ENCODE measurements at regions not wholly inside any gene's neighbourhood (a gene's known extent, or its start where the extent isn't known, plus 50 kb on each side); places are given as distances from the start of the nearest gene placed in this dataset.

DNA sequence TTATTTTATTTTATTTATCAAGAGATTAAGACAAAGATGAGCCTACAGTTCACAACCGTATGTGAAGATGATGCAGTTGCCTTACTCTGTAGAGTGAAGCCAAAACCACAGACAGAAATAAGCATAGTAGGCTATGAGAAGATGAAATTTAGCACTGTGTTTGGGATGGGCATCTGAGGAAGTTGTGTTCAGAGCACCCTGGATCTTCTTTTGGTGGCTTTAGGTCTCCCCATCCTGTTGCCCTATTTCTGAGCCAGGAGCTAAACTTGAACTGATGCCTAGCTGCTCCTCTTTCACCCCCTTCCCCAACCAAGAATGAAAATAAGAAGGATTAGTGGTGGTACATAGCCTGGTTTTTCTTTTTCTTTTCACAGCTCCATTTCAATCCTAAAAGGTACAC is 328.1 kb upstream of the TBL1XR1 start:
- FAIRE-seq = no peak
- no peak for TF ChIP-seq CTCF (IDR thresholded peaks at IDR 0.05; ENCODE audit: insufficient read depth, missing control alignments)

GRCh38 chr3:177525987-177526712 is 328.9 kb upstream of the TBL1XR1 start:
- FAIRE-seq = no peak
- TF ChIP-seq CTCF (IDR thresholded peaks at IDR 0.05; ENCODE audit: insufficient read depth, missing control alignments) = no peak
- DNase-seq (ENCODE audit: insufficient read length, low spot score) = no peak

More for the DNA sequence above, 328.1 kb upstream of the TBL1XR1 start:
- DNase-seq (ENCODE audit: insufficient read length, low spot score) = no peak

GRCh38 chr3:177527182-177527581 is 329.9 kb upstream of the TBL1XR1 start:
- TF ChIP-seq CTCF (IDR thresholded peaks at IDR 0.05; ENCODE audit: insufficient read depth, missing control alignments) = no peak
- FAIRE-seq (no peak), DNase-seq (ENCODE audit: insufficient read length, low spot score) (no peak)

DNA sequence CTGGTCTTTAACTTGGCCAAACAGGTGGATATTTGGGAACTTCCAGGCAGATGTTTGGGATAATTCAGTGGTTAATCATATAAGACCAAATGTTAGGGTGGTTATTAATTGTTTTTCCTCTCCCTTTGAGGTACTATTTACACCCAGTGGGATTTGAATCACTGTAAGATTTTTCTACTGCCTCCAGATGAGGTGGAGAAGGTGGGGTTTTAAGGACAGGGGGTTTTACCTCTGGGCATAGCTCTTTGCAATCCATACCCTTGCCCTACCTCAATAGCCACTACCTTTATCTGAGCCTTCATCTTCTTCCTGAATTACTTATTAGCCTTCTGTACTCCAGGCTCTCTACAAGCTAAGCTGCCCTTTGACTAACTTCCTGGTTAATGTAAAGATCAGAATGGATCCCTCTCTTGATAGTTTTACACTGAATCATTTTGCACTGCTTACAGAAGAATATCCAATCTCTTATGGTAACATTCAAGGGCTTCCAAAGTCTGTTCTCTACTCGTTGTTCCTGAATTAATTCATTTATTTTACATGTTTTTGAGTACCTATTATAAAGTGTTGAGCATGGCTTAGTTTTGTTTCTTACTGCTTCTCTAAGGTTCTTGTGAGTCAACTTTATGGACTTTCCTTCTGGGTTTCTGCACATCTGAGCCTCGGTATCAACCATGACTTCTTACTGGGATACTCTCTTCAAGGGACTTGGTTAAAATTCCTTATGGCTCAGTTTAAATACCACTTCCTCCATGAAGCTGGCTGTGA is 331.2 kb upstream of the TBL1XR1 start:
- no peak for TF ChIP-seq CTCF (IDR thresholded peaks at IDR 0.05; ENCODE audit: insufficient read depth, missing control alignments)
- FAIRE-seq (no peak), DNase-seq (ENCODE audit: insufficient read length, low spot score) (no peak)

DNA sequence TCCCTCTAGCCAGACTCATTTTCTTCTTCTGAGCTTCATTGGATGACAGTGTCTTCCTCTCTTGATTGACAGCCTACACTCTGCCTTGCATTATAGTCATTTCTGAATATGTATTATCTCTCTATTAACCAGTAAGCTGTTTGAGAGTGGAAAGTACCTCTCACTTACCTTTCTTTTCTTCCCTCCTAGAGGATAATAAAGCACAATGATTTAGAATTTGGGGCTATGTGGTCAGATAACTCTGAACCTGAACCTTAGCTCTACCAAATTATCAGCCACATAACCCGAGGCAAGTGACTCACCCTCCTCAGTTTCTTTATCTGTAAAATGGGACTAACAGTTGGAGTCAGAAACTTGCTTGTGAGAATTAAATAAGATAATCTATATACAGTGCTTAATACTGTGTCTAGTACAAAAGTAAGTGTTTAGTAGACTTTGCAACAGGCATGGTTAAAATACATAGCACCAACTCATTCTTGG is 331.8 kb upstream of the TBL1XR1 start:
- DNase-seq (ENCODE audit: insufficient read length, low spot score) (no peak), FAIRE-seq (no peak)

GRCh38 chr3:177529716-177530335 is 332.5 kb upstream of the TBL1XR1 start:
- FAIRE-seq (no peak), DNase-seq (ENCODE audit: insufficient read length, low spot score) (no peak)
- TF ChIP-seq CTCF (IDR thresholded peaks at IDR 0.05; ENCODE audit: insufficient read depth, missing control alignments) = no peak

More for the DNA sequence above, 331.8 kb upstream of the TBL1XR1 start:
- TF ChIP-seq CTCF (IDR thresholded peaks at IDR 0.05; ENCODE audit: insufficient read depth, missing control alignments) = no peak
